Activated CD8-positive, alpha-beta memory T cell treated with anti-CD3 and anti-CD28 coated beads, Interleukin-2, amount 50 U/mL, for 48 hours (primary cell): ENCODE measurements at regions not wholly inside any gene's neighbourhood (a gene's known extent, or its start where the extent isn't known, plus 50 kb on each side); places are given as distances from the start of the nearest gene placed in this dataset.

Source experiments
- DNase-seq: peaks from one replicate; pipeline ENCODE4 v3.0.0-alpha.2; 2020

- DNase-seq = no peak
Measured at GRCh38 chr10:43012578-43012977, 64.3 kb upstream of the RET start.

GRCh38 chr10:43013065-43013464, 63.8 kb upstream of the RET start:
- DNase-seq = no peak

GRCh38 chr10:43024524-43024923, 52.3 kb upstream of the RET start:
- DNase-seq = no peak

GRCh38 chr10:43024942-43025700, 51.7 kb upstream of the RET start:
- DNase-seq = no peak

- no peak for DNase-seq
Measured at GRCh38 chr10:43026039-43026973, 50.6 kb upstream of the RET start.
